8988T (cell line): ENCODE measurements at regions not wholly inside any gene's neighbourhood (a gene's known extent, or its start where the extent isn't known, plus 50 kb on each side); places are given as distances from the start of the nearest gene placed in this dataset.

Experiments
- DNase-seq: peaks from one replicate; pipeline ENCODE4 v3.0.0; 2011

DNA sequence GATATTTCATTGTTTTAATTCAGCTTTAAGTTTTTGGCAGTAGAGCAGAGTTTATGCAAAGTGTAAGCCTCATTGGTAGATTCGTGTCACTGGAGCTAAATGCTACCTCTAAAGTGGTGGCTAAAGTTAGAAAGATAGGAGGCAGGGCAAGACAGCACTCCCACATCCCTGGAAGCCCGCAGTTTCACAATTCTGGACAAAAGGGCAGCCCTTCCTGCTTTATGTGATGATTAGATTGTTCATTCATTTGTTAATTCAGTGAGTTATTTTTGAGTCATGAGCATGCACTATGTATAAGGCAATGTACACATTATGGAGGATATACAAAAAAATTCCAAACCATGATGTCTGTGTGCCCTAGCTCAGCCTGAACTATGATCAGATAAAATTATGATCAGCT, 52.1 kb upstream of the EIF3M start:
- no peak for DNase-seq

DNA sequence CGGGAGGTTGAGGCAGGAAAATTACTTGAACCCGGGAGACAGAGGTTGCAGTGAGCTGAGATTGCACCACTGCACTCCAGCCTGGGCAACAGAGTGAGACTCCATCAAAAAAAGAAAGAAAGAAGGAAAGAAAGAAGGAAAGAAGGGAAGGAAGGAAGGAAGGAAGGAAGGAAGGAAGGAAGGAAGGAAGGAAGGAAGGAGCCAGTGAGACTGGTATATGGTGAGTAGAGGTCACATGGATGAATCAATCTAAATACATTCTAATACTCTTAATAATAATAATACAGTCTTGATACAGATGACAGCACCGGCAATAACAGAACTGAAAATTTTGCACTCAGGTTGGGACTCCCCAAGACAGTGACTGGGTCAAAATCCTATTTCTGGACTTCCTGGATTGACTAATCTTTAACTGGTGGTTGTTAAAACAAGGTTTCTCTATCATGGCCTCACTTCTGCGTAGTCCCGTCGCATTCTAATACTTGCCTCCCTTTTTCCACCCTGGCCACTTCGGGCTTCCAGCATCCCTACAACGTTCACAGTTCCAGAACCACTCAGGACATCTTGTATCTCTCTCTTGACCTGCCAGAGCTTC, 53.5 kb upstream of the EIF3M start:
- no peak for DNase-seq

DNA sequence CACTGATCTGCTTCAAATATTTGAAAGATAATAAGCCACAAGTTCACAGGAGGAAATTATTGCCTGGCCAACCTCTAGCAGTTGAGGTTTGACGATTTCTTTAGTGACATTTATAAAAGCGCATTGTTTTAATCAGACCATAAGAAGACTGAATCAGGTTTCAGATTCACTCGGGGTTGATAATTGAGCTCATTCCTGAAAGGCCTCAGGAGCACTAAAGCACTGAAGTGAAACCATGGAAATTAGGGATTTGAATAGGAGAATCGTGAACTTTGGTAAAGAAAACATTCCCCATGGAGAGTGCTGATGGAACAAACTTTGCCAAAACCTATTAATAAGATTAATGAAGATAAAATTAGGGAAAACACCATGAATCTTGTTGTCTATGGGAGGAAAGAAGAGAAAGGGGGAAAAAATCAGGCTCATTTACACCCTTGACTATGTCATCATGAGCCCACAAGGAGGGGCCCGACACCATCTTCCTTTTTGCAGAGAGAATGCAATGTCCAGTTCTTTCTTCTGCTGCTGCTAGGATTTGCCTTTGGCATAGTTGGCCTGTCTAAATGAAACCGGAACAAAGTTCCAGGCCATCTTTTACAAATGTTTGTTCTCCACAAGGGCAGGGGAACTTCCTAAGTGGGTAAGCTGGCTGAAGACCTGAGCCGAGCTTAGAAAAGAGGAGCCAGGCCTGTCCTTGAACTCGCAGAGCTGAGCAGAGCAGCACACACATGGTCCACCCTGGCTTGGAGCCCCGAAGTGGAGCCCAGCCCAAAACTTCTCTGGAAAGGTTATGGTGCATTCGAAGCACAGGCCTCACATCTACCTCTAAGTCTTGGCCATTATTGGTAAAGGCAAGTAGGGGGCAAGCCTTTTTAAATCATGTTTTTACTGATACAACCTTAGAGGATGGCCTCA, 56.1 kb upstream of the EIF3M start:
- no peak for DNase-seq

DNA sequence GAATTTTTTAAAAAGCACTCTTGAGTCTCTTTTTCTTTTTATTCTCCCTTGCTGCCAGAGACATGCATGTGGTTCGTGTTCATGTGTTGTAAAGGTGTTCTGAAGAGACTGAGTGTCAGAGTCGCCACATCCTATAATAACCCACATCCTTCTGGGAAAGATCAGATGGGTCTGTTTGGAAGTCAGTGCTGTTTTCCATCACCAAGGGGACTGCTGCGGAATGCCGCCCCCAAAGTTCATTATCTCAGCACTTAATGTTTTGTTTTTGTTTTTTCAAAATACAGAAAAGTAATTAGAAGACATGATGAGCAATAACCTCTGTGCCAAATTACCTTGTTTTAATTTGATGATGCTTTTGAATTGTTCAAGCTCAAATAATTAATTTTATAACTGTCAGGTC, 56.9 kb upstream of the EIF3M start:
- no peak for DNase-seq

DNA sequence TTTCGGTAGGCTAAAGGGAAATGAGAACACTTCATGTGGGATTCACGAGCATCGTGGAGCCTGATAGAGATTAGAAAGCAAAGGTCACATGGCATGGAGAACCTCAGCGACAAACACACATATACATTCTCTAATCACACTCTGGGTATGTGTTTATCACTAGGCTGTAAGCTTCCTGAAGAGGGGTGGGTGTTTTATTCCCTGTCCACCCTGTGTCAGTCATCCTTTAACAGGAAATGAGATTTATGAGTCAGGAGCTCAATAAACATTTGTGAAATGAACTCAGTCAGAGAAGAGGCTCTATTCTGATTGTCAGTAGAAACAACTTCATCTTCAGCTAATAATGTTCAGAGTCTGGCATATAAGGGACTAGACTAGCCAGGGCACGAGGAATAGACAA, 71.7 kb upstream of the EIF3M start:
- DNase-seq = no peak

DNA sequence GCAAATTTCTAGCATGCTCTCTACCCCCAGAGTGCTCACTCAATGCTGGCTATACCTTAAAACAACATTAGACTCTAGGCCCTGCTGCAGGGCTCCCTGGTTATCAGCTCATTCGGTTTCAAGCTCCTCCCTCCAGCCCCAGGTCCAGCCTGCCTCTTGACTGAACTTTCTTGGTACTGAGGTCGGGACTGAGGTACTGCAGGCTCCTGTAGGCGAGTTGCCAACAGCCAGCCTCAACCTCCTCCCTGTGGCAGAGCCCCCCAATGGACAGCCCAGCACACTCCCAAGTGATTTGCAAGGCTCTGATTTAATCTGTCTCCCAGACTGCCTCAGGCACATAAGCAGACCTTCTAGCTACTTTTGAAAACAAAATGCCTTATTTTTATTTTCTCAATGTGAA, 73.6 kb upstream of the EIF3M start:
- no peak for DNase-seq

DNA sequence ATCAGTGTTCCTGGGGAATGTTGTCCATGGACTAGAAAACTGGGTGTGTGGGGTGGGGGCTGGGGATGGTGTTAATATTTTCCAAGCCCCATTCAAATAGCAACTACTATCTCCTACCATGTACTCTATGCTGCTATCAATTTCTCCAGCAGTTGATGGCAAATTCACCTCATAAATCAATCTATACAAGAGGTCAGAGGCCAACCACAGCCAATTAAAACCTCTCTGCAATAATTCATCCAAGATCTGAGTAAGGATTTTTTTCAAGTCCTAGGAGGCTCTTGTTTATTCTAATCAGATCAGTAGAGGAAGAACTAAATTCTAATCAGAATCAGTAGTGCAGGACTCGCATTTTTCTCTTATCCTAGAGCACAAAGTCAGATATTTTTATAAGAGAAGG, 73.4 kb upstream of the WT1 start:
- DNase-seq = no peak

DNA sequence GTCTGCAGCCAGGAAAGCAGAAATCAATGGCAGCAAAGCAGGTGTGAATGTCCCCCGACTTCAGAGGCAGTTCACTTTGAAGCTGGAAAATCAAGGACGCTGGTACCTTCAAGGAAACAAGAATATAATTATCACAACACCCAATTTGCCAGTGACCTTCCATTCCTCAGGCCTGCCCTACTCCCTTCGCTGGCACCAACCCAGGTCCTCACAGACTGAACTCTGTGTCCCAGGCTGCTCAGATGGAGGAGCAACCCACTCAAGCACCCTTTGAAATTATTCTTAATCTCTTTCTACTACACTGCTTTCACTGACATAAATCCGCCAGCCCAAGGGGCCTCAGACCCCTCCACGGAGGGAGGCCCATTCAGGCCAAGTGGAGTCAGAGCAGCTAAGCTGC, 64.7 kb upstream of the WT1 start:
- no peak for DNase-seq

DNA sequence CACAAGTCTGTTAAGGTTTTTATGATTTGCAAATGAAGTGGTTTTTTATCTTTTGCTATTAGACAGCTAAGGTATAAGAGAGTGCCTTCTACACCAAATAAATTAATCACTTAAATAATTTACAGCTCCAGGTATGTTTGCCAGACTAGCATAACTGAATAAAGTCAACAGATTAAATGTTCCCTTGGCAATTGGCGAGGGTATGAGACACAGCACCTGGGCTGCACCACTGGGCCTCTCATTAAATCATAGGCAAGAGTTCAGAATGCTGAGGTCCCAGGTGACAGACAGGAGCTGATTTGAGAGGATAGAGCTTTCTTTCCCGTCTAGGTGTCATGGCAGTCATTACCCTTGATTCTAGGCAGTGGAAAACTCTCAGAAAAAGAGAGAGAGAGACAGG, 62.6 kb upstream of the WT1 start:
- DNase-seq = no peak

DNA sequence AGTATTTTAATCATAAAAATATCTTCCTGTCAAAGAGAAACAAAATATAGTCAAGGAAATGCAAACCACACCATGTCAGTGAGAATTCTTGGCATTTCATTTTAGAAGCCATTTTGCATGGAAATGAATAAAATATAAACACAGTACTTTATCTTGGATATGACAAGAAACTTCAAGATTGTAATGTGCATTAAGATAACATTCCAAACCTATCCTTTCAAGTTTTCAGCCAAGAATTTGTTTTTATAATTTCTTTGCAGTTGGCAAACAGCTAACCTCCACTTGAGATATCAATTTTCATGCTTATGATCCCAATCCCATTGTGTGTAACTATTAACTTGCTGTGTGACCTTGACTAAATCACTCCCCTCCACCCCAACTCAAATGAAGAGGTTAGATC, 59.3 kb upstream of the WT1 start:
- no peak for DNase-seq

DNA sequence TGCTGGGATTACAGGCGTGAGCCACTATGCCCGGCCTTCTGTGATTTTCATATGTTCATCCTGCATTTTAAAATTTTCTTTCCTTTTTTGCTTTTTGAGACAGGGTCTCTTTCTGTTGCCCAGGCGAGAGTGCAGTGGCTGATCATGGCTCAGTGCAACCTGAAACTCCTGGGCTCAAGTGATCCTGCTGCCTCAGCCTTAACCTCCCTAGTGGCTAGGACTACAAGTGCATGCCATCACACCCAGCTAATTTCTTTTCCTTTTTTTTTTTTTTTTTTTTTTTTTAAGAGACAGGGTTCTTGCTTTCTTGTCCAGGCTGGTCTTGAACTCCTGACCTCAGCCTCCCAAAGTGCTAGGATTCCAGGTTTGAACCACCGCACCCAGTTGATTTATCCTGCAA, 54.1 kb upstream of the WT1 start:
- DNase-seq = no peak

DNA sequence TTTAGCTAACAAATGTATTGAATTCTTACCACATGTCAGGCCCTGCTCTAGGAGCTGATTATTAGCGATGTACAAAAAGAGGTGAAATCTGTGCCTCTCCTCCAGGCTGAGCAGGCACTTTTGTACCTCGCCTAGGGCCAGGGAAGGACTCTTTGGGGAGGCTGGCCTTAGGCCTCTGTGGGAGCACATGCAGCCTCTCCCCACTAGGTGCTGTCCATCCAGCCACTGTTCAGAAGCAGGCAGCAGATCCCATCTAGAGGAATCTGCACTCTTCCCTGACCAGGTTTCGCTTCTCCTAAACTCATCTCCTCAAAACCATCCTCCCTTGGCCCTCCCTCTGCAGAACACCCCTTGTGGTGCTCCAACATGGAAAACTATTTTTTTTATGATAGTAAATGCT, 51.9 kb upstream of the WT1 start:
- DNase-seq = peak; percentile 40

DNA sequence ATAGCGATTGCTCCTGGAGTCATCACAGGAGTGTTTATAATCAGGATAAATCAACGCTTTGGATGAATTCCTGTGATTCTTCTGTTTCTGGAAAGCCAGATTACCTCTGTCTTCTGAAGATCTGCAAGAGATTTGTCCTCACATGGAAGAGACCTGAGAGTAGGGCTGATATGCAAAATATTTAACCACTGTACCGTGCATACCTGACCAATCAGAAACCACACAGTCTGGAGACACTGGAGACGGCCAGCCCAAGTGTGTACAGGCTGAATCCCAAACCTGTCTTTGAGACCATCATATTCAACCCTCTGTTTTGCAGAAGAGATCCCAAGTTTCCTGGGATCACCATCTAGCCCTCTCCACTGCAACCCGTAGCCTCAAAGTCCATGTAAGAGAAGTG, 50.4 kb upstream of the WT1 start:
- no peak for DNase-seq
